GM19438 (cell line): ENCODE measurements at regions not wholly inside any gene's neighbourhood (a gene's known extent, or its start where the extent isn't known, plus 50 kb on each side); places are given as distances from the start of the nearest gene placed in this dataset.

Experiments used
- ATAC-seq: cut with Tn5 transposase; IDR thresholded peaks from one replicate; pipeline ENCODE4 v1.9.1; 2021; ENCODE audit warnings: low read depth; ENCODE audit not compliant: unreplicated experiment

DNA sequence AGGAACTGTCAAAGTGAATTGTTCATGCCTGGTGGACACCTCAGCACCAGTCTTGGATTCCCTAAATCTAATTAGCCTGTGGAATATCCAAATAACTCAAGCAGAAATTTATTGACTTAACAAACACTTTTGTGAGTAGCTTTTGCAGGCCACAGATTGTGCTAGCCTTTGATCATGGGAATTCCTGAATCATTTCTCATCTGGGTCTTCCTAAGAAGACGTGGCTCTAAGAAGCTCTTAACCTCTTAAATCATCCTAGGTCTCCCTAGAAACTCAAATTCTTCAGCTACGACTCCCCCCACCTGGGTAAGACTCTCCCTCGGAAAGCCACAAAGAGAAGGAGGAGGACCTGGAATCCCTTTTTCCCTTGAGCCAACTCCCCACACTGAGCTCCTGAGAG, 53.8 kb upstream of the PSEN2 start:
- no peak for ATAC-seq

DNA sequence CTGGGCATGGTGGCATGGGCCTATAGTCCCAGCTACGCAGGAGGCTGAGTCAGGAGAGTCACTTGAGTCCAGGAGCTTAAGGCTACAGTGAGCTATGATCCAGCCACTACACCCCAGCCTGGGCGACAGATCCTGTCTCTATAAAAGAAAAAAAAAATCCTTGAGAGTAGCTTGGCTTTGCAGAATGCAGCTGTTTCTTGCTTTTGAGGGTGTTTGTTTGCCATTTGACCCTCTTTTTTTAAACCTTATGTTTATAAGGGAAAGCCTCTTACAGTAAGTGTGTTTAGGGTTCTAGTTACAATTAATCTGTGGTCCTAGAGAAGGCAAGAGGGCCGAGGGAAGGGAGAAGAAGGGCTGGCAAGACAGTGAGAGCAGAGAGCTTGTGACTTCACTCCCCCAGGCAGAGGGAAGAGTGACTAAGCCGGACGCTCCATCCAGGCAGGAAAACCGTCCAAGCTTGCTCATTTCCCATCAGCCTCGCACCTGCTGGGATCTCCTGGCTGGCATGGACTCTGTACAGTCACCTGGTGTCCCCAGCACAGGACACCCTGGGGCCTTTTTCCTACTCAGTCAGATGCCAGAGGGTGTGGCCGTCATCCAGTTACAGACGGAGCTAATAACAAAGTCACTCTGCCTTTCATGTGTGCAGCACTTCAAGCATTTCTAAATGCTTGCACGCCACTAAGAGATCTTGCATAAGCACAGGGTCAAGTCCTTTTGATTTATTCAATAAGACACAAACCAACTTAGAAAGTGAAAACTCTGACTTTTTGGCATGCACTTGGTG, 55.5 kb upstream of the PSEN2 start:
- no peak for ATAC-seq

DNA sequence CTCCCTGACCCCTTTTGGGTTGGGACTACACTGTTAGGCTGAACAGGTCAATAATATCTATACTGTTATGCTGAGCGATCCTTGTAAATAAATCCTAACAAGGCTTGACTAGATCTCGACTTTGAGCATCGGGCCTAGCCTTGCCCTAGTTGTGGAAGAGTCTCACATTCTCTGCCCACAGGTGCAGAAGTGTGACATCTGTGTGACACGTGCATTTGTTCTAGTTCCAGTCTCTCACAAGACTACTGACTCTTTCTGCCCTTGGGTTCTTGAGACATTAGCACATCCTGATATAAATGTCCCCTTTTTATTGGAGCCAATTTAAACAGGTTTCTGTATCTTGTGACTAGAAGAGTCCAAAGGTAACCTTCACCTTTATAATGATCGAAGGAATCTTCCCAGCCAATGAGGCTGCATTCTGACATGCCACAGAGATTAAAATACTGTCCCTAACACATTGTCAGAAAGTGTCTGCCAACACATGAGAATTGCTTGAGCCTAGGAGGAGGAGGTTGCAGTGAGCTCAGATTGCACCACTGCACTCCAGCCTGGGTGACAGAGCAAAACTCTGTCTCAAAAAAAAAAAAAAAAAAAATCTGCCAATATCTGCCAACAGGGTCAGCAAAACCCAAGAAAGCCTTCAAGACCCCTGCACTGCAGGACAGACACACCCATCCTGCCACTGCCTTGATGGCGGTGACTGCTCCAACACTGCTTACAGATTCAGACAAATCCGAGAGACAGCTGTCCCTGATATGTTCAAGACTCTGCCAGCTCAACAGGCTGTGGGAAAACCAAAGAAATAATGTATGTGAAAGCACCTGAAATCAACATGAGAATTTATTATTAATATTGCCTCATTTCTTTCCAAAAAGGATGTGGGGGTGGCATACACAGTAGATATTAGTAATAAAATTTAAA, 56.5 kb upstream of the PSEN2 start:
- no peak for ATAC-seq

DNA sequence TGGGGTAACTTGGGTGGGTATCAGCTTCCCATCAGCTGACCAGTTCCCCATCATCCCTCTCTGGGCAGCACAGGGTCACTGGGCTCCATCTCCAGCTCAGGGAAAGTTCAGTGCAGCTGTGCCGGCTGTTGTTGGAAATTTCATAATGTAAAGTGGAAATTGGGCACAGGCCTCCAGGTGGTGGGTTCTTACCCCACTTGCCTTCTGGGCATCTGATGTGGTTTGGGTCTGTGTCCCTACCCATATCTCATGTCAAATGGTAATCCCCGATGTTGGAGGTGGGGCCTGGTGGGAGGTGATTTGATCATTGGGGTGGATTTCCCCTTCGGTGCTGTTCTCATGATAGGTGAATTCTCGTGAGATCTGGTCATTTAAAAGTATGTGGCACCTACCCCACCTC, 59.7 kb upstream of the PSEN2 start:
- no peak for ATAC-seq

DNA sequence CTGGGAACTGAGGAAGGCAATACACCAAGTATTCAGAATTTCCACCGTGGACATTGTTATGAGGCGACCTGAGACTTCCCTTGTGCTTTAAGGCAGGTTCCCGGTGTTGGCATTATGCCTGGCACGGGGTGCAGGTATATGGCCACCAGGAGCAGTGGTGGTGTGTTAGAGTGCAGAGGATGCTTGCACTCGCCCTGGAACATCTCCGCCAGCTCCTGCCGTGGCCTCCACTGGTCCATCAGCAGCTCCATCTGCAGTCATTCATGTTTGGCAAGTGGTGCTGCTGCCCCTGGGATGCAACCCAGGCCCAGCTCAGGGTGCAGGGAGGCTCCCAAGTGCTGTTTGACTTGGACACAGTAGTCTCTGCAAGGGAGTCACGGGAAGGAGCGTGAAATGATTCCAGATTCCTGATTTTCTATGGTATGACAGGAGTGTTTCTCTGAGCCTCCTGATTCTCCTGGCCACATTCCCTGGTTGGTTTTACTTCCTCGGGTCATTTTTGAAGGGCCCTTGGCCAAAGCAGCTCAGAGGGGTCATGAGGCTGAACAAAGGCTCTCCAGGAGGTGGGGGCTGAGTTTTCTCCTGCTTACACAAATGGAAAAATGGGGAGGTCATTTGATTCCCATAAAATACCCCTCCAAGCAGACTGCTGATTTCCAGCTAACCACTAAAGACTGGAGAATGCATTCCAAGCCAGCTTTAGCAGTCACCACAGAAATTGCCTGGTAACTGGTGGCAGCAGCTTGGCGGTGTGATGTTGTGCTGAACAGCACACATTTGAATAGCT, 60.4 kb upstream of the PSEN2 start:
- no peak for ATAC-seq

DNA sequence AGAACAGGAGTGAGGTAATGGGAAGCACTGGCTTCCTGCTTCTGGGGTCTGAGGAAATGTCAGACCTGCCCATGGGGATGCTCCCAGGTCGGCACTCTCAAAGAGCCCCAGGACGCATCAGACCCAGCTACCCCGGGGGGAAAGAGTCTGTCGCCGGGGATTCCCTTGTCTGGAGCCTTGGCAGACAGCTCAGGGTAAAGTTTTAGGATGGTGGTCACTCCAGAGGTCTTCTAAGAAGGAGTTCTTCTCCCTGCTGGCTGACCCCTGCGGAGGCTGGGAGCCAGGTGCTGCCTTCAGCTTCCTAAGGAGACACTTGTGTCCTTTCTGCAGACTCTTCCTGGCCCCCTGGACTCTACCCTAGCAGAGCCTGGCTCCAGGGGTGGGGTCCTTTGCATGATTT, 61.9 kb upstream of the PSEN2 start:
- no peak for ATAC-seq

DNA sequence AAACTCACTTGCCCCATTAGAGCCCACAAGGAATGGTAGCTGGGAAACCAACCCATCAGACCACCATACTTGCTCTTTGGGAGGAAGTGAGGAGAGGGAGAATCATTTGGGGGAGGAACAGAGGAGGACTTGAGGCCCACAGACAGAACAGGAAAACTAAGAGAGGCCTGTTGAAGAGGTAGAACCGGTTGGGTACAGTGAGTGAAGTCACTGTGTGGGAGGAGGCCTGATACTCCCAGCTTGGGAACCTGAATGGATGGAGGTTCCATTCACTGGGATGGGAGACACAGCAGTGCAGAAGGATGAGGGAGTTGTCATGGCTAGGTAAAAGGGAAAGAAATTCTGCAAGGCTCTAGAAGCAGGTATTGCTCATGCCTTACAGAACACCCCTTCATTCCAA, 63.4 kb upstream of the PSEN2 start:
- no peak for ATAC-seq

DNA sequence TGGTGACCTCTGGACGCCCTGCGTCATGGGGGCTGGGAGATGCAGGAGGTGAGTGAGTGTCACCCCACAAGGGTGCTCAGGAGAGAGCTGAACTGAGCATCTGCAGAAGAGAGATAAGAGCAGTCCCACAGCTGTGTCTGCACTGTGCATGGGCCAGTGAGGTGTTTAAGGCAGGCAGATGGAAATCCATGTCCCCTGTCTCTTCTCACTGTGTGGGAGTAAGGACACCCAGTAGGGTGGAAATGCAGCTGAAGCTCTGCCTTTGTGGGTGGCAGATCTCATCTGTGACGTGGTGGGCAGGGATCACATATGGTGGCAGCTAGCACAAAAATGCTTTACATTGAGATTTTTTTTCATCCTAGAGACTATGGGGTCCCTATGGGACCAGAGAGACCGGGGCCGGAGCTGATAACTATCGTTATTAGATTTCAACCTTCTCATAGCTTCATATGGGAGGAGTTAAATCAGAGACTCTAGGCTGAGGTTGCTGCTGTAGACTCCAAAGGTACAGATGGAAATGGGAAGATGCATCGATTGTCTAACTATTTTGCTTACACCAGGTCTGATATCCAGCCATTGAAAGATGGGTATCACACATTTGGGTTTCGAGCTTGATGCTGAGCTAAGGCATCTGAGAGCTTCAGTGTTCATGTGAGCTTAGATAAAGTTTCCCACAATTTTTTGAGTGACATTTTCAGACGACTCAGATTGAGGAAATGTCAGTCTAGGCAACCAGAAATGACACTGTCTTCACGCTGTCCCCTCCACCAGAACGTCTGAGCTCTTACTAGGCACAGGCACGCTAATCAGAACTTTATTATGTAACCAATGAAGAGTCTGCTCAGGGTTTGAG, 65.3 kb upstream of the PSEN2 start:
- ATAC-seq = no peak

DNA sequence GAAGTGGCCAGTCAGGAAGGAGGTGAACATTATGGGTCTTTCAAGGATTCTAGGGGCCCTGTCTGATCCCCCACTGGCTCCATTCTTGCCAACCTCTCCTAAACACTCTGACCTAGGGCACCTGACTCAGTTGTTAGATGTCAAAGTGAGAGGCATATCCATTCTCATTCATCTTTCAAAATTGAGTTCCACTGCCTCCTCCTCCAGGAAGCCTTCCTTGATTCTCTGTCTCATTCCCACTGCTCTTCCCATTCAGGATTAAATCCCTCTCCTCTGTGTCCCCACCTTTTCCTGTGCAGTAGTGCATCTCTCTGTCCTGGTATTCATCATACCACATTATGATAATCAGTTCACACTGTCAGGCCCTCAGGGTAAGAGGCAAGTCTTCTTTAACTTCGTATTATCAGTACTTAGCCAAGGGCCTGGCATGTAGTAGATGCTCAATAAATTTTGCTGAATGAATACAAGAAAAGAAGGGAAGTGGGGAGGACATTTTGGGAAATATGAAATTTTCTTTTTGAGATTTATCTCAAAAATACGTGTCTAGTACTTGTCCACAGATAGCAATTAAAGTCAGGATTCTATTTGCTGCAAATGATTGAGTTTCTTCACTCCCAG, 61.8 kb upstream of the ITPKB start:
- no peak for ATAC-seq

DNA sequence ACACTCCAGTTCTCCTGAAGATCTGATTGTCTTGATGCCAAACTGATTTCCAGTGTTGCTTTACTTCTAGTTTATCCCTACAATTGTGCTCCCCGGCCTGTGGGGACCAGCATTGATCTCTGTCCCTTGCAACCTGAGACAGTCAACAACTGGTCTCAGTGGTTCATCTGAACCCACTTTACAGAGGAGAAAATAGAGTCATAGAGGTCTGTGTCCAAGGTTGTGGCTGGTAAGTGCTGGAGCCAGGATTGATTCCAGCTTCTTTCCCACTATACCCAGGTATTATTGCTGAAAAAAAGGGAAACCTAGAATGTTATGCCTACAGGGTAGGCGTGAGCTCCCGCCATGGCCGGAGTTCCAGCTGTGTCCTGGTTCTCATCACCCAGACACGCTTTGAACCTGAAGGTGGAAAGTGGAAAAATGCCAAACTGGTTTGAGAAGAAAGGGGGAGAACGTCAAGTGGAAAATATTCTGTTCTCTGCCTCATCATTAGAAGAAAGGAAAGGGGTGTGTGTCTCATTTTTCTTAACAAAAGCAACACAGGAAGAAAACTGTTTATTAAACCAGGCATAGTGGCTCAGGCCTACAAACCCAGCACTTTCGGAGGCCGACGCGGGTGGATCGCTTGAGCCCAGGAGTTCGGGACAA, 60.7 kb upstream of the ITPKB start:
- no peak for ATAC-seq

DNA sequence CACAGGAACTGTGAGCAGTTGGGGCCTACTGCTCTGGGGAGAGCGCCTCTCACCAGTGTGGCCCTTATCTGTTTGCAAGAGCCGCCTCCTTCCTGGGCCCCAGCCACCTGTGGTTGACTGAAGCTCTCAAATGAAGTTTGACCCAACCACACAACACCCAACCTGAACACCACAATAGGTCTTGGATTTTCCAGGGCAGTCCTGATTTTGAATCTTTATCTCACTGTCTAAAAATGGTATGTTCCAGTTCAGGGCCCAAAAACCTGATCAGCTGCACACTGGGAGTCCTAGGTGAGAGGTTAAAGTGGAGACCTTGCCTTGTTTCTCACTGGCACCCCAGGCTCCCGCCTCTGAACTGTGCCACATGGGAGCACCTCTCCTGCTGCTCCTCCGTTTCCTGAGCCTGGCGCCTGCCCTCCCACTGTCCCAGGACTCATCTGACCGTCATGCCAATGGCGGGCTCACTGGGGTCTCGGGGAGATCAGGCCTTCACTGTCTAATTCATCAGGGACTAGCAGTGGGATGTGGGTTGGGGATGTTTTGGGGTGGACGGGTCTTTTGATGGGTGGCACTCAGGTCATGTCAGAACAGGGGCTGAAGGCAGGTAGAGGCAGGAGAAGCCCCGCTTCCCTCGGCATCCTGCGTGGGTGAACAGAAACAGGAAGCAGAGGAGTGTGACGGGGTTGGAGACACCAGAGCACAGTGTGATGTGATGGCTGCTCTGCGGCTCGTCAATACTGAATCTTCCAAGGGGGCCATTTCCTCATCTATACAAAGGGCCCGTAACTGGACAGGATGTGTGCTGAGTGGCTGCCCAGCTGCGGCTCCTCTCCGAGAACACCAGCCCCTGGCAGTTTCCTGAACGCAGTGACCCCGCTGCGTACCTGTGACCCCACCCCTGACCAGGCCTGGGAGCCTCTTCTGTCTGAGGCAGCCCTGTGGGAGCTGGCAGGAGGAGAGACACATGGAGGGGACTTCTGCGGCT, 59.6 kb upstream of the ITPKB start:
- ATAC-seq = peak; percentile 57

DNA sequence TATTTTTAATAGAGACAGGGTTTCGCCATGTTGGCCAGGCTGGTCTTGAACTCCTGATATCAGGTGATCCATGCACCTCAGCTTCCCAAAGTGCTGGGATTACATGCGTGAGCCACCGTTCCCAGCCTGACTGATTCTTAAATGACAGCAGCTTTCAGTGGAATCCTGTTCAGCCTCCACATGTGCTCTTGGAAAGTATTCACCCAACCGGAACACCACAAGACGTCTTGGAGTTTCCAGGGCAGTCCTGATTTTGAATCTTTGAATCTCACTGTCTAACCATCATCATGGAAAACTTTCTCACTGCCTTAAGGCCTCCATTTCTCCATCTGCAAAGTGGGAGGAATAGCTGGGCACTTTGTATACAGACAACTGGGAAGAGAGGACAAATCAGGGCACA, 58.1 kb upstream of the ITPKB start:
- no peak for ATAC-seq

DNA sequence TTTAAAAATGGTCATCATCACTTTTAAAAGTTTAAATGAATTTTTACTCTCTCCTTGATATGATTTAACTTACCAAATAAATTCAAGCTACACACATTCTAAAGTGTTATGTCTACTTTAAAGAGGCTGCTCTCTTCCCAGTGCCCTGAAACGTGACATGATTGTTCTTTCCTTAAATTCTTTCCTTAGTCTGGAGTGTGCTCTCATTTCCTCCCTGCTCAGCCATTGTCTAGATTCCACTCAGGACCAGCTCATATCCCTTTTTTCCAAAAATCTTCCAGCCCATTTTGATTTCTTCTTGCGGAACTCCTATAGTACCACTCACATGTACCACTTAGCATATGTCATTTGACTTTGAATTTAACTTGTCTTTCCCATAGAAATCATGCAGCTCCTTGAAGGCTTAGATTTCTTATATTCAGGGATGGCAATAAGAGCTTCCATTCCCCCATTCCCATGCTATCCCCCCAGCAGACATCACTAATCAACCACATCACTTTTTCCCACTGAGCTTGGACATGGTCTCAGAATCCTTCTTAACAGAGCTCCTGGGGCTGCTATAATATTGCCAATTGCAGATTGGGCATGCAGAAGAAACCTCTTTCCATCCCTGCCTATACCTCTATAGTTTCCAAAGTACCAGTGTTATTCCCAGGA, 54.7 kb upstream of the ITPKB start:
- ATAC-seq = no peak

DNA sequence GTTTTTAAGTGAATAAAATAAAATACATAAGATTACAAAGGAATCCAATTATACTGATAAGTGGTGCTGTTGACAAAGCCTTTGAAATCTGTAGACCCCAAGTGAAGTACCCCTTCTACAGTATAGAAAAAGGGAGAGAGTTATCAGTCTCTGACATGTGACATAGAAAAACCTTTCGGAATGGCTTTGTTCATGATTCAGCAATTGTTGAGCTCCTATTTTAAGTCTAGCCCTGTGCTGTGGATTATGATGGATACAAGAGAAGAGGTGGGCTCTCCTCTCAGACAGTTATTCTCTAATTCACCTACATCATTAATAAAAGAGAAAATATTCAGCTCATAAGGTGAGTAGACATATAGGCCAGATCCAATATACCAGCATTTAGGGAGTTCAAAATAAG, 53.3 kb upstream of the ITPKB start:
- ATAC-seq = no peak

DNA sequence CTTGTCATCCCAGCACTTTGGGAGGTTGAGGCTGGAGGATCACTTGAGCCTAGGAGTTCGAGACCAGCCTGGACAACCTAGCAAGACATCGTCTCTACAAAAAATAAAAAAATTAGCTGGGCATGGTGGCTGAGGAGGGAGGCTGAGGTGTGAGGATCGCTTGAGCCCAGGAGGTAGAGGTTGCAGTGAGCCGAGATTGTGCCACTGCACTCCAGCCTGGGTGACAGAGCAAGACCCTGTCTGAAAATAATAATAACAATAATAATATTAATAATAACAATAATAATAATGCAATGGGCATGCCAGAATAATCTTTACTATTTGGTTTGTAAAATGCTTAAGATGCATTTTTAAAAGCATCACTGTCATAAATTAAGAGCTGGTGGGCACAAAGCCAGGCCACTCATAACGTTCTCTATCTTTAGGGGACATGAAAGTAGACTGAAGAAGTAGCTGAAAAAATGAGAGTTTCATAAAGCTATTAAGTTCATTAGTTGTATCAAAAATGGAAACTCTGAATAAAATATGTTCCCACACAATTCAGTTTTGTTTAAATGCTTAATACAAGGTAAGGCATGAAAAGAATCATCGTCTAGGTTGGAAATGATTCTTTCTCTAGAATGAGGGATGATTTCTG, 51.6 kb upstream of the ITPKB start:
- no peak for ATAC-seq

DNA sequence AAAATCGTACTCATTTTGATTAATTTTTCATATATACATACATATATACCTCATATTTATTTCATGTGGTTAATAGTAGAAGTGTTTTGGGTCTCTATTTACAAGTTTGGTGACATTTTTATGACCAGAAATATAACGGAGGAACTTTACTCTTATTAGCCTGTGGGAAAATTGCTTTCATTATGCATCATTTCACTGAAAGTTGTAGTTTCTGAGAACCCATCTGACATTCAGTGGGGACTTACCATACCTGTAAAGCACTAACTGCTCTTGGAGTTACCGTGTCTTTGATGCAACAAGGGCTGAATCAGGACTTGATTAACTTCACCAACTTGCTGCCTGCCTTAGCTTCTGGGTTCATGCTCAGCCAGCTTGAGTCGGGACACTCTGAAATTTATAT, 49.9 kb upstream of the ITPKB start:
- no peak for ATAC-seq
